ENCODE measurements at regions not wholly inside any gene's neighbourhood (a gene's known extent, or its start where the extent isn't known, plus 50 kb on each side); places are given as distances from the start of the nearest gene placed in this dataset.

DNA sequence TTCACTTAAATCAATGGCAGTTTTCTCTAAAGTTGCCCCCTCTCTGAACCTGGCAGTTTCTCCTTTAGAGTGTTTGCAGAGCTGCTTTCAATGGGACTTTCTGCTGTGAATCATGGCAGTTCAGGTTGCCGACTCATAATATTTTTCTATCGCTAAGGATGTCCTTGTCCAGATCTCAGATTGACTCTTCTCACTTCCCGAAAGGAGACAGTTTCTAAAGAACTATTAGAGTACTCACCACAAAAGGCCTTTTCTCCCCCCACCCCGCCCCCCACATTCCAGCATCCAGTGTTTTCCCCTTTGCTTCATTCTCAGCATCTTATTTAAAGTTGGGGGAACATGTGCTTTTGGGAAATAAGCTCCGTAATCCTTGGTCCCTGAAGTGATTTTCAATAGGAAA lies 443.5 kb upstream of the KLF4 start:
- ChIA-PET CTCF (no interaction called here), POLR2A (no interaction called here)

GRCh38 chr9:107932601-107933000 lies 443.0 kb upstream of the KLF4 start:
- ChIA-PET POLR2A (no interaction called here), CTCF (no interaction called here)

- ChIA-PET CTCF (no interaction called here), POLR2A (no interaction called here)
These were observed 442.5 kb upstream of the KLF4 start for GRCh38 chr9:107932046-107932445.

- CTCF ChIA-PET = no interaction called here
- POLR2A ChIA-PET = no interaction called here
These were observed 441.6 kb upstream of the KLF4 start for GRCh38 chr9:107931071-107931715.

- ChIA-PET POLR2A (no interaction called here), CTCF (no interaction called here)
These were observed 439.9 kb upstream of the KLF4 start for GRCh38 chr9:107929443-107929842.

GRCh38 chr9:107928701-107929371 lies 439.3 kb upstream of the KLF4 start:
- ChIA-PET CTCF (no interaction called here), POLR2A (no interaction called here)

GRCh38 chr9:107927276-107927675 lies 437.7 kb upstream of the KLF4 start:
- ChIA-PET CTCF (no interaction called here), POLR2A (no interaction called here)

GRCh38 chr9:107925749-107926297 lies 436.3 kb upstream of the KLF4 start:
- ChIA-PET CTCF (no interaction called here), POLR2A (no interaction called here)

GRCh38 chr9:107922260-107922659 lies 432.7 kb upstream of the KLF4 start:
- ChIA-PET POLR2A (no interaction called here), CTCF (no interaction called here)

GRCh38 chr9:107919263-107919662 lies 429.7 kb upstream of the KLF4 start:
- ChIA-PET POLR2A (no interaction called here), CTCF (no interaction called here)

DNA sequence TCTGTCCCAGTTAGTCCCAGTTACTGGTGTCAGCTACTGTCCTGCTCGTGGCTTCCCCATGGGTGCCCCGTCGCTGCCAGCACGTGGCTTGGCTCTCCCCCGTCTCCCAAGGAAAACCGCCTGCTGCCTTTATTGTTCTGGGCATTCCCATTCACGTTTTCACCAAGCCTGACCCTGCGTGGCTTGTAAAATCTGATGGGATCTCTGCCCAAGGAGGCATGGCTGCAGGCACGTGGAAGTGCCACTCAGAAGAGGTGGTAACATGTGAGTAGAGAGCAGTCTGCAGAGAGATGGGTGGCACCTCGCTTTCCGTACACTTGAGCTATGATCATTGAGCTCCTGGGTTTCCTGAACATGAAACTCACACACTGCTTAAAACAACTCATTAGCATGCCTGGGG lies 429.2 kb upstream of the KLF4 start:
- CTCF ChIA-PET = no interaction called here

DNA sequence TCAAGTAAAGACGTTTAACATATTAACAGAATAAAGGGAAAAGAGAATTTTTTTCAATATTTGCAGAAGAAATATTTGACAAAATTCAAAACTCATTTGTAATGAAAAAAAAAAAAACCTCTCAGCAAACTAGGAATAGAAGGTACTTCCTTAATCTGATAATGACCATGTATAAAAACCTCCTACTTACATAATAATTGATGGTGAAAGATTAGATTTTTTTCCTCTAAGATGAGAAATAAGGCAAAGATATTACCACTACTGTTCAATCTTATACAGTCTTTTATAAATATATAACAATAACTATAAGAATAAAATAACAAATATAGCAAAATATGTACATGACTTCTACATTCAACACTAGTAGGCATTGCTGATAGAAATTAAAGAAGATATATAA lies 424.6 kb upstream of the KLF4 start:
- POLR2A ChIA-PET = no interaction called here
- CTCF ChIA-PET = no interaction called here

More for the DNA sequence above, 429.2 kb upstream of the KLF4 start:
- POLR2A ChIA-PET = no interaction called here

- ChIA-PET CTCF (no interaction called here), POLR2A (no interaction called here)
These were observed 418.1 kb upstream of the KLF4 start for GRCh38 chr9:107907715-107908114.

GRCh38 chr9:107907255-107907654 lies 417.7 kb upstream of the KLF4 start:
- ChIA-PET CTCF (no interaction called here), POLR2A (no interaction called here)

GRCh38 chr9:107906074-107906473 lies 416.5 kb upstream of the KLF4 start:
- ChIA-PET POLR2A (interaction anchor here (0.6 kb wide), 1 partner anchor 850 kb away, joined by 4 read pairs; no protein-coding TSS in a partner anchor), CTCF (no interaction called here)

GRCh38 chr9:107905308-107906020 lies 415.9 kb upstream of the KLF4 start:
- POLR2A ChIA-PET = no interaction called here

GRCh38 chr9:107899961-107900330 lies 410.4 kb upstream of the KLF4 start:
- ChIA-PET POLR2A (no interaction called here), CTCF (no interaction called here)

More at GRCh38 chr9:107905308-107906020, 415.9 kb upstream of the KLF4 start:
- CTCF ChIA-PET = no interaction called here

GRCh38 chr9:107898761-107899160 lies 409.2 kb upstream of the KLF4 start:
- POLR2A ChIA-PET = no interaction called here
- CTCF ChIA-PET = no interaction called here

DNA sequence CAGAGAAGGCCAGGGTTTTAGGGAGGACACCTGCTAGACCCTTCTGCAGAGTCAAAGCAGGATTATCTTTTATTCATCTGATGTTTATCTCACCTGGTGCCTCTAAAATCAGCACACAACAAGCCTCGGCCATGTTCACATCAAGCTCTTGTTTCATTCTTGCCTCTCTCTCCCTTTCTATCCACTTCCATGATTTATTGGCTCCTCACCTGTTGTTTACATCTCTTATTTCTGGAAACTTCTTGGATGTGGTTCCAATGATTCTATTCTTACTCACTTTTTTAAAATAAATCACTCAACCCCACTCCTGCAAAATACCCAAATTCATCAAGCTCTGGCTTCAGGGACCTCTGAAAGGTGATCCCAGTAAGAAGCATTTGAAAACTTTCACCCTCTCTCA lies 407.0 kb upstream of the KLF4 start:
- ChIA-PET CTCF (no interaction called here), POLR2A (no interaction called here)

DNA sequence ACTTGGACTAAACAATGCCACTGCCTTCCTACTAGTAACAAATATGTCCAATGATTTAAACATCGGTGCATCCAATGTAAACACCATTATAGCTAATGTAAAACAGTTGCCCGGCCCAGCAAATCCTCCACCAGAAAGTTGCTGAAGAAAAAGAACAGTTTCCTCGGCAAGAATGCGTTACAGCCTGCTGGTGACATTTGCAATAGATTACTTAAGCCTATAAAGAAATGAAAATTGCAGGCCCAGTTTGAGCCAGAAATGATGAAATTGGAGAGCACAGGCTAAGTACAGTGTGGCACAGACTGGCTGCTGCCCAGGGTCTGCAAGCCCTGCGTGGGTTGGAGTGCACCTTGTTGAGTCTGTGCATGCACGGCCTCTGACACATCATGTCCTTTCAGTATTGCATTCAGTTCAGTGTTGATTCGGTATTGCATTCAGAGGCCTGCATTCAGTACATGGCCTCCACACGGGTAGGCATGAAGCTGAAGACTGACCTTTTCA lies 406.0 kb upstream of the KLF4 start:
- POLR2A ChIA-PET = no interaction called here
- CTCF ChIA-PET = no interaction called here

- POLR2A ChIA-PET = no interaction called here
- CTCF ChIA-PET = no interaction called here
These were observed 405.1 kb upstream of the KLF4 start for GRCh38 chr9:107894572-107895261.

Data from activated CD8-positive, alpha-beta memory T cell treated with anti-CD3 and anti-CD28 coated beads for 36 hours (primary cell).